K562 (cell line): ENCODE measurements at regions not wholly inside any gene's neighbourhood (a gene's known extent, or its start where the extent isn't known, plus 50 kb on each side); places are given as distances from the start of the nearest gene placed in this dataset.

Source experiments
- ARID1B ChIP-seq: fragments of 450-650 bp; IDR thresholded peaks from 2 replicates; pipeline ENCODE4 v1.6.1; 2016; ENCODE audit warnings: antibody characterized with exemption, mild to moderate bottlenecking, inconsistent platforms
- ARNT ChIP-seq, 2 experiments: fragments of 450-650 bp; IDR thresholded peaks; 2 replicates each; pipeline ENCODE4 v1.6.1; 2016; ENCODE audit warnings: mild to moderate bottlenecking in 1 of 2
- CHCHD3 ChIP-seq: fragments of 250-450 bp; sonication (Bioruptor Pico); IDR thresholded peaks from 2 replicates; pipeline ENCODE4 v2.1.2; 2022; ENCODE audit warnings: mild to moderate bottlenecking
- DDX20 ChIP-seq: fragments of 450-650 bp; IDR thresholded peaks from 2 replicates; pipeline ENCODE4 v1.6.1; 2016; ENCODE audit warnings: missing genetic modification characterization, low read depth, mild to moderate bottlenecking, missing compliant biosample characterization, moderate library complexity
- DIDO1 ChIP-seq: fragments of 450-650 bp; IDR thresholded peaks from 2 replicates; pipeline ENCODE4 v1.6.1; 2016; ENCODE audit warnings: low read depth, missing biosample characterization, missing genetic modification characterization
- HDGF ChIP-seq: fragments of 450-650 bp; IDR thresholded peaks from 2 replicates; pipeline ENCODE4 v1.6.1; 2016
- HMG20B ChIP-seq: fragments of 250-450 bp; sonication (Bioruptor Pico); IDR thresholded peaks from 2 replicates; pipeline ENCODE4 v1.5.0; 2021; ENCODE audit warnings: mild to moderate bottlenecking
- LARP7 ChIP-seq: fragments of 450-650 bp; IDR thresholded peaks from 2 replicates; pipeline ENCODE4 v1.6.1; 2016
- MITF ChIP-seq: IDR thresholded peaks from 2 replicates; pipeline ENCODE4 v1.6.1; 2014; ENCODE audit warnings: antibody characterized with exemption
- MTA3 ChIP-seq: fragments of 450-650 bp; formaldehyde crosslinking; IDR thresholded peaks from 2 replicates; pipeline ENCODE4 v1.6.1; 2017; ENCODE audit warnings: mild to moderate bottlenecking, borderline replicate concordance
- NEUROD1 ChIP-seq: fragments of 150-350 bp; IDR thresholded peaks from 2 replicates; pipeline ENCODE4 v1.6.1; 2014; ENCODE audit warnings: borderline replicate concordance, low read length, low read depth; ENCODE audit not compliant: partially characterized antibody
- NRF1 ChIP-seq, 2 experiments: fragments of 450-650 bp; IDR thresholded peaks in 1 of 2; conservative IDR thresholded peaks in 1 of 2; 2 replicates each; pipeline ENCODE4 v1.6.1; 2014; ENCODE audit warnings: mild to moderate bottlenecking in 2 of 2
- OTX1 ChIP-seq: fragments of 450-650 bp; formaldehyde crosslinking; IDR thresholded peaks from 2 replicates; pipeline ENCODE4 v1.4.0; 2022; ENCODE audit warnings: mild to moderate bottlenecking
- PPARD ChIP-seq: fragments of 250-450 bp; sonication (Bioruptor Pico); IDR thresholded peaks from 2 replicates; pipeline ENCODE4 v1.8.0; 2022; ENCODE audit warnings: inconsistent platforms, mild to moderate bottlenecking, moderate library complexity
- PTTG1 ChIP-seq: fragments of 450-650 bp; IDR thresholded peaks from 2 replicates; pipeline ENCODE4 v1.6.1; 2016; ENCODE audit warnings: low read depth, mild to moderate bottlenecking, missing genetic modification characterization, missing compliant biosample characterization
- RAD21 ChIP-seq, 2 experiments: fragments of 250-450 bp in 1 of 2; fragments of 450-650 bp in 1 of 2; sonication (Bioruptor Pico) in 1 of 2; formaldehyde crosslinking in 1 of 2; IDR thresholded peaks in 1 of 2; conservative IDR thresholded peaks in 1 of 2; 2 replicates each; pipeline versions ENCODE4 v1.4.0 to v1.8.0; 2020 to 2022; ENCODE audit warnings: mild to moderate bottlenecking in 2 of 2, moderate library complexity in 1 of 2
- RBM22 ChIP-seq: fragments of 200-400 bp; formaldehyde crosslinking; IDR thresholded peaks from 2 replicates; pipeline ENCODE4 v1.6.1; 2018; ENCODE audit warnings: low read length, low read depth; ENCODE audit not compliant: poor library complexity, severe bottlenecking
- RFX5 ChIP-seq: IDR thresholded peaks from 2 replicates; pipeline ENCODE4 v1.6.1; 2011; ENCODE audit warnings: low read depth, mild to moderate bottlenecking, improper control_type of control experiment, low read length
- SMAD2 ChIP-seq: fragments of 150-350 bp; IDR thresholded peaks from 2 replicates; pipeline ENCODE4 v1.6.1; 2014; ENCODE audit warnings: low read depth, mild to moderate bottlenecking, low read length
- SMAD3 ChIP-seq: fragments of 450-650 bp; formaldehyde crosslinking; conservative IDR thresholded peaks from 2 replicates; pipeline ENCODE4 v1.4.0; 2020; ENCODE audit warnings: mild to moderate bottlenecking
- TAF15 ChIP-seq: fragments of 200-400 bp; formaldehyde crosslinking; IDR thresholded peaks from 2 replicates; pipeline ENCODE4 v1.6.1; 2017; ENCODE audit warnings: mild to moderate bottlenecking, low read depth, low read length, moderate library complexity
- TCF15 ChIP-seq: fragments of 250-450 bp; sonication (Bioruptor Pico); IDR thresholded peaks from 2 replicates; pipeline ENCODE4 v1.8.0; 2022; ENCODE audit warnings: moderate library complexity, mild to moderate bottlenecking, inconsistent platforms
- ZBED1 ChIP-seq: IDR thresholded peaks from 2 replicates; pipeline ENCODE4 v1.6.1; 2014
- ZBTB33 ChIP-seq: sonication (generic); formaldehyde crosslinking; IDR thresholded peaks from 2 replicates; pipeline ENCODE4 v1.8.1; 2023; ENCODE audit warnings: mild to moderate bottlenecking, missing genetic modification reagents
- ZNF253 ChIP-seq: fragments of 250-450 bp; sonication (Bioruptor Pico); conservative IDR thresholded peaks from 2 replicates; pipeline ENCODE4 v1.6.1; 2021; ENCODE audit warnings: mild to moderate bottlenecking
- ZNF778 ChIP-seq: fragments of 450-650 bp; formaldehyde crosslinking; IDR thresholded peaks from 2 replicates; pipeline ENCODE4 v1.4.0; 2020; ENCODE audit warnings: mild to moderate bottlenecking, moderate library complexity

GRCh38 chr1:168466092-168466713 is 77.6 kb downstream of the XCL2 start (continued):
- TF ChIP-seq TCF15 (CRISPR knock-in tag) (no peak), LARP7 (no peak), SMAD3 (CRISPR knock-in tag) (no peak), PPARD (CRISPR knock-in tag) (no peak), ARID1B (peak; percentile 87), ARNT (IDR thresholded peaks at IDR 0.05) (no peak; a peak in 1 of 4 replicates), NRF1 (conservative IDR thresholded peaks at IDR 0.05 in 1 of 2, IDR thresholded peaks at IDR 0.05 in 1 of 2) (peak; percentile 86 to 88), TAF15 (no peak), DDX20 (no peak), HMG20B (CRISPR knock-in tag) (no peak), MTA3 (peak; percentile 25; the same call in 1 of the 2 replicates), MITF (peak; percentile 9; the same call in 1 of the 2 replicates), ZBED1 (no peak), RAD21 (CRISPR knock-in tag; conservative IDR thresholded peaks at IDR 0.05 in 1 of 2, IDR thresholded peaks at IDR 0.05 in 1 of 2) (no peak), ZNF778 (CRISPR knock-in tag) (no peak), OTX1 (CRISPR knock-in tag) (no peak), SMAD2 (no peak), DIDO1 (tag) (no peak), RFX5 (no peak), CHCHD3 (CRISPR knock-in tag) (no peak), HDGF (no peak), ZNF253 (CRISPR knock-in tag) (no peak), PTTG1 (tag) (no peak), RBM22 (no peak), NEUROD1 (no peak), ZBTB33 (CRISPR knock-in tag) (no peak)
